ENCODE measurements at regions not wholly inside any gene's neighbourhood (a gene's known extent, or its start where the extent isn't known, plus 50 kb on each side); places are given as distances from the start of the nearest gene placed in this dataset.

- TF ChIP-seq CTCF (IDR thresholded peaks at IDR 0.05) (no peak), POLR2A (IDR thresholded peaks at IDR 0.05) (no peak), POLR2AphosphoS5 (IDR thresholded peaks at IDR 0.05) (no peak), EP300 (IDR thresholded peaks at IDR 0.05) (no peak)
Observed at GRCh38 chr2:199602271-199602895, 144.6 kb upstream of the SATB2 start.
